GM18498 (cell line): ENCODE measurements at regions not wholly inside any gene's neighbourhood (a gene's known extent, or its start where the extent isn't known, plus 50 kb on each side); places are given as distances from the start of the nearest gene placed in this dataset.
"Not testable (repeated sequence)": the region's sequence is repeated elsewhere in the genome, so short reads cannot be mapped to it uniquely, and the experiment has no call there.

Experiments used
- ATAC-seq: cut with Tn5 transposase; IDR thresholded peaks from one replicate; pipeline ENCODE4 v1.9.1; 2021; ENCODE audit warnings: mild to moderate bottlenecking, moderate library complexity; ENCODE audit not compliant: unreplicated experiment

DNA sequence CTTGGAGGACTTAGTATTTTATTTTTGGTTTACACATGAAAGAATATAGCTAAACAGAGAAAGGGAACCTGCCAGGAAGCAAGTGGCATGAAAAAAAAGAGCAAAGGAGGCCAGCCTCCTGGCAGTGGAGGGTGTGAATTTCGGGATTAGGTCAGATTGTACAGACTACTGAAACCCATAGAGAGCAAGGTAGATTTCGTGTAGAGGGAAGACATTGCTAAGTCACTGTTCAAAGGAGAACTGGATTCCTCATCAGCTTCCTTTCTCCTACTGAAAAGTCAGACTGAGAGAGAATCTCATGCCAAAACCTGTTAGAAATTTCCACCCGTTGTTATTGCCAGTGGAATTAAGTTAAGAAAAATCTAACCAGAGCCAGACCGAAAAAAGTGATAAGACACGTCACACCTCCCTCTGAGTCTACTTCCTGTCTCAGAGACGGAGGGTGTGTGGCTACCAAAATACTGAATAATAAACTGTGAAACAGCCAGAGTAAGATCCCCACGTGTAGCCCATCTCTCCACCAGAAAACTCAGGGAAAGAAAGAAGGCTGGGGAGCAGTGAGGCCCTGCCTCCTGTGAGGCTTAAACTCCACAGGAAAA is 118.8 kb downstream of the SKIDA1 start:
- no peak for ATAC-seq

DNA sequence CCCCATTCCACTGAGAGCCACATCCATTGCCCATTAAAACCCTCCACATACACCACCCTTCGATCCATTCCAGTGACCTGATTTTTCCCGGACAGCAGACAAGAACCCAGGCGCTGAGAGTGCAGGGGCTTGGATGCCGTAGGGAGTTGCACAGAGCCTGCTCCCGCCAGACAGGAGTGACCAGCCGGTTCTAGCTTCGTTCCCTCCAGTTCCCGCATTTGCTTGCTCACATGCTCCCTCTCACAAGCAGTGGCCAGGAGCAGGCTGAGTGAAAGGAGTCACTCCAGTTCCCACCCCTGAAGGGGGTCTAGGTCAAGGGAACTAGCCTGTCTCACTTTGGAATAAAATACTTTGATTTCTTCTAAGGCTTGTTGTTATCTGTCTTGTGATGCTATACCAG is 119.5 kb downstream of the SKIDA1 start:
- no peak for ATAC-seq

DNA sequence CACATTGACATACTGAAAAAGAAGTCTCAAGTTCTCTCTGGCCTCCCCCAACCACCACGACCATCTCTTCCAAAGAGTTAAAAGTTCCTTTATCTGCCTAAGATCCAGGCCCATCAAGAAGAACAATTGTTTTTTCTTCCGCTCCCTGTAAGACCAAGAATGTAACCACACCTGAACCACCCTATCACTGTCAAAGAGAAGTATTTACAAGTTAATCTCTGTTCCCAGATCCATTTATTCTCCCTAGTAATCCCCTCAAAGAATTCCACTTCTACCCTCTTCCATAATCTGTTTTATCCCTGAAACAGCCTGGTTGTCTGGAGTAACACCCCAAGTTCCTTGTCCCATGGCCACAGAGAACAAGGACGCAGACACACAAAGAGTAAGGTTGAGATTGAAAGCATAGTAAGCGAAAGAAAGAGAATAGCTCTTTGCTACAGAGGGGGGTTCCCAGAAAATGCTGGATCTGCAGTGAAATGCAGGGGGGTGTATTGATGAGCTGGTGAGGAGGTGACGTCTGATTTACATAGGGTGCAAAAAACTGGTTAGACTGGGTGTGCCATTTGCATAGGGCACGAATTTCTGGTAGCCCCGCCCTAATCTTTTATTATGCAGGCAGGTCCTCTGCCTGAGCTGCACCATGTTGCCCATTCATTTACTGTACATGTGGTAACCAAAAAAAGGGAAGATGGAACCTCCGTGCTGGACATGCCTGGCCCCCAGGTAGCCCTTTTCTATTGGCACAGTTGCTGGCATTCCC is 122.0 kb downstream of the SKIDA1 start:
- no peak for ATAC-seq

DNA sequence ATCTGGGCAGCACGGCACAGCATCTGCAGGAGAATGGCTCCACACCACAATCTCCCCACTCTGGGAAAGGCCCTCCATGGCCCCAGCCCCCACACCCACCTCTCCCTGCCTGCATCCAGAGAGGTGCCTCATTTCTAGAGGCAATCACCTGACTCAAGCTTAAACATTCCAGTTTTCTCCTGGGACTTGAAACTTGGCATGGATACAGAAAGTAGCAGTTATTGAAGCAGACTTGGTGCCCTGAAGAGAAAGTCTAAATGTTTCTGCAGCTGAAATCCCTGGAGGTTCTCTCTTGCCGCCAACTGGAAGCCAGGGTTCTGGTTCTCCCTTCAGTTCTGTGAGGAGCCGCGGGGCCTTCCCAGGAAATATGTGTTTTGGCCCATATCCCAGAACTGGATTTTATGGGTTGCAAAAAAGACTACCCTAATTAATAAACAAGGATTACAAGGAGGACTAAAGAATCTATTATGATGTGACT is 122.8 kb downstream of the SKIDA1 start:
- no peak for ATAC-seq

DNA sequence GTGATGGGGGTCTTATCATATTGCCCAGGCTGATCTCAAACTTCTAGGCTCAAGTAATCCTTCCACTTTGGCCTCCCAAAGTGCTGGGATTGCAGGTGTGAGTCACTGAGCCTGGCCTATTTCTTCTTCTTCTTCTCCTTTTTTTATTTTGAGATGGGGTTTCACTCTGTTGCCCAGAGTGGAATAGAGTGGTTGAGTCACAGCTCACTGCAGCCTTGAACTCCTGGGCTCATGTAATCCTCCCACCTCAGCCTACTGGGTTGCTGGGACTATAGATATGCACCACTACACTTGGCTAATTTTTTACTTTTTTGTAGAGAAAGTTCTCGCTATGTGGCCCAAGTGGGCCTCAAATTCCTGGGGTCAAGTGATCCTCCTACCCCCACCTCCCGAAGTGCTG is 124.3 kb downstream of the SKIDA1 start:
- ATAC-seq: no peak

DNA sequence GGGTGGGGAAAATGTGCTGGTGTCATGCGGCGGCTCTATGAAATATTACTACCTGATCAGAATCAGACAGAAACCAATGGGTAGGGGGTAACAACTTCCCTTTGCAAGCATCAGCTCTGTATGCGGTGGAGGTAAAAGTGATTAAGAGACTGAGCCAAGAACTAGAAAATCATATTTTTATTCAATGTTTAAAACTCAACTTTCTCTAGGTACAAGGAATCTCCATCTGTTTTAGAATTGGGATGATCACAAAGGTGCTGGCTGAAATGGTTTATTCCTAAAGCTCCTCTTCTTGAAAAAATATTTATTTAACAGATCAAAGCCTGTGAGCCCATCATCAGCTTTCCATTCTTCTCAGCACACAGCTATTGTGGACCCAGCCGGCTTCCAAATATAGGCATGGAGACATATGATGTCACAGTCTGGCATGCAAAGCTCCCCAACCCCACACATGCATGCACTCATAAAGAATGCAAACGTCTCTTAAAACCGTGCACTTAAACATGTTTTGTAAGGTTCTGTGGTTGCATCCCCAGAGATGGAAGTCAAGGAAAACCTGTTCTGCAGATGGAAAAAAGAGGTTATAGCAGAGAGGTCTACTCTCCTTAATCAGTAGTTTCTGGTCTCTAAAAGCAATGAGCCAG is 126.0 kb downstream of the SKIDA1 start:
- ATAC-seq: no peak

DNA sequence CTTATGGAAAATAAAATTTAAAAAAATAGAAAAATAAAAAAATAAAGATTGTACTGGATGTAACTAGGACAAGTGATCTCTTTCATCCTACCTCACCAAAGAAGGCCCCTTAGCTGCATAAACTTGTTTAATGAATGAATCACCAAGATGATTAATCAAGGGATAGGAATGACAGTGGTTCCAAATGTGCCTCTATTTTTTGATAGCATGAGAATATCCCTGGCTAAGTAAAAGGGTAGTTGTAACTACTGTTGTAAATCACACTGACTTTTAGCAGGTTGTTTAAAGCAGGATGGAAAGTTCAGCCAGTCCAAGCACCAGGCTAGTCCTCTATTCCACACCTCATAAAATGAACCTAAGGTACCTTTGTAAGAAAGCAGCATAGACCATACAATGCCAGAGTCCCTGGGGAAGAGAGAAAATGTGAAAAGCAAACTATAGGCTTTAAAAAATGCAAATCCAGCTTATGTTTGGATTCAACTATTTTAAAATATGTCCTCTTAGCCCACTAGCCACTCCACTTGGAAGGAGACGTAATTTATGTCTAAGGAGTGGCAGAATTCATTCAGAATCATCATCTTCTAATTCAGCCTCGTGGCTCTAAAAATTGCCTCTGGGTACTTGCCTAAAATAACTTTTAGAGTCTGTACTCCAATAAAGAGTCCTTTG is 126.8 kb downstream of the SKIDA1 start:
- ATAC-seq: no peak

DNA sequence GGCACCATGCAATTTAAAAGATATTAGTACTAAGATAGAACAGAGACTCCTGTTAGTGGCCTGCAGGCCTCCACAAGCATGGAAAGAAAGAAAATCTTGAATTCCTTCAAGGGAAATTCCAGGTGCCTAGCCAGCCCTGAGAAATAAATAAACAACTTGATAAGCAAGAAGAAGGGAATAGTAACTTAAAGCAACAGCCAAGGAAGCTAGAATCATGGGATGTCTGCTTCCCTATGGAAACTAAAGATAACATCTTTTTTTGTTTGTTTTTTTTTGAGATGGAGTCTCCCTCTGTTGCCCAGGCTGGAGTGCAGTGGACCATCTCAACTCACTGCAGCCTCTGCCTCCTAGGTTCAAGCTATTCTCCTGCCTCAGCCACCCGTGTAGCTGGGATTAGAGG is 128.6 kb downstream of the SKIDA1 start:
- ATAC-seq: no peak

DNA sequence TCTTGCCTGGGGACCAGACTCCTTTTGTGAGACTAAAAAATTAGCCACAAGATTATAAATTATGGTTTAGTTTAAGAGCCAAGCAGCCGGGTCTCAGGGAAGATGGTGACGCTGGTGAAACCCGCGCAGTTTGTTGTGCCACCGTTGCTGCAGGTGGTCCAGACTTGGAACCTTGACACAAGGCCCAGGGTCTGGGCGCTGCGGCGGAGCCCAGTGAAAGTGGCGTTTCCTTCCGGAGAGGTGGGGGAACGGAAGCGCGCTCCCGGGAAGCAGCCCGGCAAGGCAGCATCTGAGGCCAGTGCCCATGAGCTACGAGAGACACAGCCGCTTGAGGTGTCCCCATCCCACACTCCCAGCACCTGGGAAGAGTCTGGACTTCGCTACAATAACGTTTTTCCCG is 131.6 kb downstream of the SKIDA1 start:
- no peak for ATAC-seq

DNA sequence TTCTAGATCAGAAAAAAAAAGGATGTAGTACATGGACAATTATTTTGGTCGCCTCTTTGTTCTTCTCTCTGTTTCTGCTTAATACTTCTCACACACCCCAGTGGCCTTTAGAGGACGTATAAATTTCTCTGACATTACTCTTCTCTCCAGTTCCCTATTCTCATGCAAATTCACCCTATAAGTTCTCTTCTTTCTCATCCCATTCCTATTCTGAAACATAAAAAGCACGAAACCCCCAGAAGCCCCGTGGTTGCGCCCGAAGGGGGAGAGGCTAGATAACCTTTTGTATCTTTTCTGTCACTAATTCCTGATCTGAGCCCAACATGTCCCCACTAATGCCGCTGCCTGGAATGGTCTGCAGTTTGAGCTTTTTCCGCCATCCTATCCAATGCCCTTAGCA is 136.9 kb downstream of the SKIDA1 start:
- ATAC-seq: no peak

DNA sequence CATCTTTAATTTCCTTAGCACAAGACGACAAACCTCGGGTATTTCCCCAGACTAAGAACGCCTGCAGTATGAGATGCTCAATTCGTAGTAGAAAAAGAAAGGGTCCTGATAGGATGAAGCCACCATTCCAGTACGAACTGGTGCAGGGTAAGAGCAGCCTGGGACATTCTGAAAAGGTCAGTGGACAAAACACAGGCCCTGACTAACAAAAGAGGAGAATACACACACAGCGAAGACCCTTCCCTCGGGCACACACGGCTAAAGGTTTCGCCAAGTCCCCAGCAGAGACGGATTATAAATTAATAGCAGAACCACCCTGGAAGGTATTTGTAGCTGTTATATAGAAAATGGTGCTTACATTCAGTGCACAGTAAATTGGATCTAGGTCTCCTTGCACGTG is 137.6 kb downstream of the SKIDA1 start:
- no peak for ATAC-seq

DNA sequence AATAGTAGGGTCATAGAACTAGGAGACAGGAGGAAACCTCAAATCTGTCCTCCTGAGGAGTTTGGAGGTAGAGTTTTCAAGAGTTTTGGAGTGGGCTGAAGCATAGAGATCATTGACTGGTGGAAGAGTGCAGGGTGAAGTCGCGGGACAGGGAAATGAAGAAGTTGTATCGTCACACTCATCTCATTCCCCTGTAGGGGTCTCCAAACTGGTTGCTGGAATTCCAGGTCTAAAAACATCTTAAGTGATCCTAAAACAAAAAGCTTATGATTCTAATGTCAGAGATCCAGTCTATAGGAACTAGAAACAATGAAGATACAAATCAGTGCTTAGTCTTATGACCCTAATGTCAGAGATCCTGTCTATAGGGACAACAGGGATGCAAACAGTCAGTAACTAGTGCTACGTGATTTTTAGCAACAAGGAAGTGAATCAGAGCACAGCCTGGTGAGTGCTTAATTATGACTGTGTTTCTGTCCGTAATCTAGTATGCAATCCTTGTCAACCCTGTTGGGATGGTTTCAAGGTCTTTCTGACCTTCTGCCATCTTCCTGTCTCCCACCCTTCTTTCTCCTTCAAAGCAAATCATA is 139.4 kb downstream of the SKIDA1 start:
- ATAC-seq: no peak

DNA sequence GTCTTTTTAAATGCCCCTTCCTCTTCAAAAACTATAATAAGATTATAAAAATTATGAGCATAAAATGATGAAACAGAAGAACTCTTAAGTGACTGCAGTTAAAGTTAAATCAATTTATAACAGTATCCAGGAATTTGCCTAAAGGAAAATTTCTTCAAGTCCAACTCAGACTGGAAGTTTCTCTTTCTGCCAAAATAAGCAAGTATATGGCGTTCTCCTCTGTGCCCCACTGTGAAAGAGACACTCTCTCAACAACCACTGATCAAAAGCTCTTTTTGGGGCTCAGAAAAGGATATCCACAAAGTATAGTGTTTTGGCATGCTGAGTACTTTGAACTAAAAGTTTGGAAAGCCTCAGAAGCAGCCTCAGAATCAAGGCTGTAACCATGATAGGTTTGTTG is 139.9 kb downstream of the SKIDA1 start:
- no peak for ATAC-seq

DNA sequence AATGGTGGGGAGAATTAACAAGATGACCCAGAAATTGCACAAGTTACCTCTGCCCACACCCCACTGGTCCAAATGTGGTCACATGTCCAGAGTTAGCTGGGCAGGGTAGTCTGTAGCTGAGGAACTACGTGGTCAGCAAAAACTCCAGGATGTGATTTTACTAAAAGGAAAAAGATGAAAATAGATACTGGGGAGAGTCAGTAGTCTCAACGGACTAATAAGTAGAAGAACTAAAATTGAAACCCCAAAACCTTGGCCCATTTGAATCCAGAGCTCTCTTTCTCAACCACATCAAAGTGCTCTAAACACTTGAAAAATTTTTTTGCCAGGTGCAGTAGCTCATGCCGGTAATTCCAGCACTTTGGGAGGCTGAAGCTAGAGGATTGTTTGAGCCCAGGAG is 146.3 kb downstream of the SKIDA1 start:
- ATAC-seq: no peak

DNA sequence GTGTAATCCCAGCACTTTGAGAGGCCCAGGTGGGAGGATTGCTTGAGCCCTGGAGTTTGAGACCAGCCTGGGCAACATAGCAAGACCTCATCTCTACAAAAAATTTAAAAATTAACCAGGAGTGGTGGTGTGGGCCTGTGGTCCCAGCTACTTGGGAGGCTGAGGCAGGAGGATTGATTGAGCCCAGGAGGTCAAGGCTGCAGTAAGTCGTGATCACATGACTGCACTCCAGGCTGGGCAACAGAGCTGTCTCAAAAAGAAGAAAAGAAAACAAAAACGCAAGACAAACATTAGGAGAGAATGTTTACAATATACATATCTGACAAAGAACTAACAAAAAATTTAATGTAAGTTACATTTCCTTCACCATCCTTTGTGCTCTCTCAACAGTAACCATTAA is 150.2 kb downstream of the SKIDA1 start:
- not testable (repeated sequence) for ATAC-seq

DNA sequence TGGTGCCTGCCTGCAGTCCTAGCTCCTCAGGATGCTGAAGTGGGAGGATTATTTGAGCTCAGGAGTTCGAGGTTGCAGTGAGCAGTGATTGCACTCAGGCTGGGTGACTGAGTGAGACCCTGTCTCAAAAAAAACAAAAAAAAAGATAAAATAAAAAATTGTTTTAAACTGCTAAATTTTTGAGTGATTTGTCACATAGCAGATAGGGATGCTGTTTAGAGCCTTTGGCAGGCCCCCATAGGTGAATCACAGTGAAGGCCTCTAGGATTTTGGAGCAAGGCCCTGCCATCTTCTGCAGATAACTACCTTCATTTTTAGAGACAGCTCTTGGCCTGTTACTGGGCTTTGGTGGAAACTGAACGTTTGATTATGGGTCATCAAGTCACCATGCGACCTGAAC is 151.6 kb downstream of the SKIDA1 start:
- ATAC-seq: not testable (repeated sequence)

DNA sequence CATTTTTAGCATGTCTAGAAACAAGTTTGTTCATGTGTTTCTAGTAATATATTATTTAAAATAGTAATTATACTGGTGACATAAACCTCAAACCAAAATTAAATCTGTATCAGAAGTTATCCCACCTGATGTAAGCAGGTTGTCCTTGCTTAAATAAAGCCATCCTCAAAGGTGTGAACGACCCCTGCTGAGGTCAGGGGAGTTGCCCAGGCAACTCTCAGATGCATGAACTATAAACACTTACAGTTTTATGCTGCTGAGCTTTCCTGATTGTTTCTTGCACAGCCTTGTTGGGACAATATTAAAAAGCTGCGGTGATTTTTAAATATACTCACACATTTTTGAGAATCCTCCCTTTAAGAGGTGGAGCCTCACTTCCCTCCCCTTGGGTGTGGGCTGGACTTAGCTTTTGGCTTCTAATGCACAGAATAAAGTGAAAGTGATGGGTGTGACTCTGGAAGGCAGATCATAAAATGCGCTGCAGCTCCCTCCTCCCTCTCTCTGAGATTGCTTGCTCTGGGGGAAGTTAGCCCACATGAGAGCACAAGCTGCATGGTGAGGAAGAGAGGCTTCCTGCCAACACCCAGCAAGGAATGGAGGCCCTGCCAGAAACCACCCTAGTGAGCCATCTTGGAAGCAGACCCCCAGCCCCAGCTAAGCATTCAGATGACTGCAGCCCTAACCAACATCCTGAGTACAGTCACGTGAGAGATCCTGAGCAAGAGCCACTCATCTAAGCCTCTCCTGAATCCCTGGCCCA is 152.7 kb downstream of the SKIDA1 start:
- ATAC-seq: peak; percentile 90

DNA sequence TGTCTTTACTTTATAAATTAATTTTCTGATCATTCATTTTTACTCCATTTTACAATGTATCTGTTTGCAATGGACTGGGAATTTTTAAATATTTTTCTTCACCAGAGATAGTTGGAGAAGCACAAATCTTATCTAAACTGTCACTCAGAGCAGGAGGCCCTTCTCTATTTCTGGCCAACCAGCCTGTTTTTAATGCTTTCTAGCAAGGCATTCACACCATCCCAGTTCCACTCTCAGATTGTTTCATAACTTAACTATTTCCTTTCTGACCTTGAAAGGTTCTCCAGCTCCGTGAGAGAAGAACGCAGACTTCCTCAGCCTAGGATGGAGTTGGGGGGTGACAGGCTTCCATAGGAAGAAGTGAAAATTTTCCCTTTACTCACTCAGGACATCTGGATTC is 155.8 kb downstream of the SKIDA1 start:
- ATAC-seq: no peak

DNA sequence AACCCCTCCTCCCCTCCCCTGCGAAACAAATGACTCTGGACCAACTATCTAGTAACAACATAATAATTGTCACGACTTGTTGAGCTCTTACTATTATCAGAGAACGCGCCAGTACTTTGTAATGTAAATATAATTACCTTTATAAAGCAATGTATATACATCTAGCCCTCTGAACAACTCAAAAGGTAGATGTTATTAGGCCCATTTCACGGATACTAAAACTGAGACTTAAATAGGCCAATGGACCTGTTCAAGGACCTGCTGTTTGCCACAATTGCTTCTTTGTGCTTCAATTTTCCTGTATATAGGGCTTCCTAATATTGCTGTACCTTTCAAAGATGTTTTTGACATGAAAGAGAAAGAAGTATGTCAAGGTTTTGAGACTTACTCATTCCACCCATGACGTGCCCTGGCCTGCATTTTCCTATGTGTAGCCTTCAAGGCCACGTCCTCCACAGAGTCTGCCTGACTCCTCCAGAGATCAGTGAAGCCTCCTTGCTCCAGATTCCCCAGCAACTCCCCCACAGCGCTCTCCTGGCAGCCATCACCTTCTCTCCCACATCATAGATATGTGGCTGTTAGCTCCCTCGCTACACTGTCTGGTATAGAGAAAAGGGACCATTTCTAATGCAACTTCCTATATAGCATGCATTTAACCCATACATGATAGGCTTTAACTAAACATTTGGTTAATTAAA is 156.6 kb downstream of the SKIDA1 start:
- no peak for ATAC-seq

DNA sequence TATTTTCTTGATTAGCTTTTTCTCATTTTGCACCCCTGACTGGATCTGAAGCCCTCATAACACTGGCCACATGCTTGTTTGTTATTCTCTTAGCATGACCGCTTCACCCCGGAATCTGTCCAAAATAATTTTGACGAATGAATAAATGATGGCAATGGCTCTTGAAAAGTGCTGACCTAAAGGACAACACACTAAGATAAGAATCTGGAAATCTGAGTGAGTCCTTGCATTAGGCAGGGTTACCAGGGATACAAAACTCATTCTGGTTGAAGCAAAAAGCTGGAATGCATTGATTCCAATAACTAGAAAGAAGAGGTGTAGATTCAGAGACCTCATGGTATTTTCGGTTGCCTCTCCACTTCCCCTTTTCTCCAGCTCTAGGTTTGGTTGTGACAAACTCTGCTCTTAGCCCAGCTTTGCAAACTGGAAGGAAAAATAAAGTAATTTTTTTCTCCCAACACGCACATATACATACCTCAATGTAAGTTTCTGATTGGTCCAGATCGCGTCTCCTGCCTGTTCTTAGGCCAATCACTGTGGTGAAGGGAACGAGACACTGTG is 157.4 kb downstream of the SKIDA1 start:
- peak; percentile 70 for ATAC-seq
